Right lobe of liver (tissue), 4 donors: ENCODE measurements at regions not wholly inside any gene's neighbourhood (a gene's known extent, or its start where the extent isn't known, plus 50 kb on each side); places are given as distances from the start of the nearest gene placed in this dataset.

Source experiments
- CTCF ChIP-seq, 4 donors: fragments of 200-600 bp in 3 of 4; fragments of 450-650 bp in 1 of 4; IDR thresholded peaks; one replicate each; pipeline versions ENCODE4 v1.5.1 to v1.8.0; 2016 to 2022; ENCODE audit warnings: antibody characterized with exemption in 4 of 4, mild to moderate bottlenecking in 2 of 4
- POLR2A ChIP-seq: fragments of 450-650 bp; IDR thresholded peaks from one replicate; pipeline ENCODE4 v1.6.1; 2017; ENCODE audit warnings: antibody characterized with exemption, mild to moderate bottlenecking
- donor health status: DM: no; HTN: no; CAD: no.
- donor health status: DM: no; HTN: no; CAD: no.
- donor health status: DM: no; HTN: yes; CAD: no.

GRCh38 chr7:106763717-106764116 lies 101.4 kb upstream of the PIK3CG start:
- TF ChIP-seq CTCF (IDR thresholded peaks at IDR 0.05) (no peak), POLR2A (no peak)
